Activated T-cell treated with anti-CD3 and anti-CD28 coated beads for 4 hours (primary cell): ENCODE measurements at regions not wholly inside any gene's neighbourhood (a gene's known extent, or its start where the extent isn't known, plus 50 kb on each side); places are given as distances from the start of the nearest gene placed in this dataset.

ENCODE experiments used
- DNase-seq: peaks from one replicate; pipeline ENCODE4 v3.0.0-alpha.2; 2020

DNA sequence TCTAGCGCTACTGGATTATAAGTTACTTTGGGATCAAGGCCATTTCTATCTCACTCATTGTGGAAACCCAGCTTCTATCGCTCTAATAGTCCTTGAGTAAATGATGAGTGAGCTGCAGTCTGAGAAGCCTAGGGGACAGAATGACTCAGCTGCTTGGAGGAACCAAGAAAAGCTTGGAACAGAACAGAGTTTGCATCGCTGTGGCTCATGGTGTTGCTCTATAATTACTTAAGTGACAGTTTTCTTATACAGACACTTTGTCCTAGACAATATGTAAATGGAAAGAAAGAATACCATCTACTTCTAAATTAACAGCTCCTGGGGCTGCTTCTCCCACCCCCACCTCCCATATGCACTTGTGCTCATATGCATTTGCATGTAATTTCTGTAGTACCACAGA, 156.9 kb downstream of the SLIT2 start:
- DNase-seq, result no peak

DNA sequence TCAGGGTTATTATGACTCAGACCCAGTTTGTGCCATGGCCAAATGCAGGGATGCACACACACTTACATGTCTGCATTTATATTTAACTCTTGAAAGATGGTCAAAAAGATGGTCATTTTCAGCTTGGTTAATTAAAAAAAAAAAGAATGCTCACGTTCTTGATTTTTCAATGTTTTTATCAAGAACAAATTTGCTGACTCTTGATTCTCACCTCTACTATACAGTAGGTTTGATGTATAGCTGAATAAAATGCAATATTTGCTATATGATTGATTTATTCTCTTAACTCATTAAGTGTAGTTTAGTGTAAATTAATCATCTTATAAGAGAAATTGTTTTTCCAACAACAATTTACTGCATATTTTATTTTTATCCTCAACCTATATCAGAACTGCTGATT, 160.4 kb downstream of the SLIT2 start:
- DNase-seq, result no peak

DNA sequence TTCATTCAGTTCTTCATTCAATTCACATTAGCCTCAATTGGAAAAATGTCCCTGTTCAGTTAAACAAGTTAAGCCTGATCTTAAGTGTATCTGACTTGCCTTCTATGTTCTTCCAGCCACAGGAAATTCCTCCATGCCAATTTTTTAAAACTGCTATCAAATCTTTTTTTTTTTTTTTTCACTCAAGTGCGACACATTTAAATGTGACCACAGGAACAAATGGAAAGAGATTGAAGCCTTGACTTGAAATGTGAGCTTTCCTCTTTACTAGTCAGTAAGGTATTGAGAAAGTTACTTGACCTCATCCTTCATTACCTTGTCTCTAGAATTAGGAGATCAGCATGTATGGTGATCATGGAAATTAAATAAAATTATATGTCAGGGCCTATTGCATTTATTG, 165.1 kb downstream of the SLIT2 start:
- no peak for DNase-seq

DNA sequence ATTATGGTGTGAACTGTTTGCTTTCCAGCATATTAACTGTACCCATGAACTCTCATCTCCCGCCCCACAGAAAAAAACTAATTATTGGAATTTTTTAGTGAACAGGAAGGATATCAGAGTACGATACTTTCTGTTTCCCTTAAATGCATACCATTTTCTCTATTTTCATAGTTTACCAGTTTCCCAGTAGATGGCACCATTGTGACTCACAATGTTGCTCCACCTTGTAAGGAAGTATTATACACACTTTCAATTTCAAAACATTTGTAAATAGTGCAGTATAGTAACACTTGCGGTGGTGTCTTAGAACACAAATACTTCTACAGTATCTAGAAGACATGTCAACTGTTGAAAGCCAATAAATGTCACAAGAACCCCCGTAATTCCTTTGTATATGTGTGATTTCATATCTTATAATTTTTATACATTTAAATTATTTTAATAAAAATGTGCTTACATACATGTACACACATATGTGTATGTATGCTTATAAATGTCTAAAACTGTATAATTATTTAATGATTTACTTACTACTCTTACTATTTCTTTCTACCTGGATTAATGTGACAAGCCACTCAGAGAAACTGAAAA, 167.3 kb downstream of the SLIT2 start:
- no peak for DNase-seq

DNA sequence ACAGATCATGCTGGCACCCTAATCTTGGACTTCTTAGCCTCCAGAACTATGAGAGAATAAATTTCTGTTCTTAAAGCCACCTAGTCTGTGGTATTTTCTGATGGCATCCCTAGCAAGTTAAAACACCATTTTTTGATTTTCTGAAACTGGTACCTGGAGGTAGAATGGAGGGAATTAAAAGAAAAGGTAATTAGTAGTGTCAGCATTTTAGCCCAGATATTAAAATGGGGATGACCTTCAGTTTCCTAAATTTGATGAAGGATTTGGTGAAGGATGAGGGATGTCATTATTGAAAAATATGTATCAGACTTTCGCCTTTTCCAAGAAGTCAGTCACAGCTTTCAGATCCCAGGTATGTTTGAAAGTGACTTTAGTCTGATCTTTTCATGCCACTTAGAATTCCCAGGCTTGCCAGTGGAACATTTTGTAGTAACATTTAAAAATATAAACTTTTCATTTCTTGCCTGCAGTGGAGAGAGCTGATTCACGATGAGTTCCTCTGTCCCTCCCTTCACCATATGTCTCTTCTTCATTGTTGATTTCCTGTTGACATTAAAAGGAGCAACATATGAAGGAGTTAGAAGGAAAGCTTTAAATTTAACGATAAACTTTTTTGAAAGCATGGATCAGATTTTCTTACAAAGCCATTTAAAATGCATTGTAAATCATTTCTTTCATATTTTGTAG, 169.4 kb downstream of the SLIT2 start:
- DNase-seq, result no peak

DNA sequence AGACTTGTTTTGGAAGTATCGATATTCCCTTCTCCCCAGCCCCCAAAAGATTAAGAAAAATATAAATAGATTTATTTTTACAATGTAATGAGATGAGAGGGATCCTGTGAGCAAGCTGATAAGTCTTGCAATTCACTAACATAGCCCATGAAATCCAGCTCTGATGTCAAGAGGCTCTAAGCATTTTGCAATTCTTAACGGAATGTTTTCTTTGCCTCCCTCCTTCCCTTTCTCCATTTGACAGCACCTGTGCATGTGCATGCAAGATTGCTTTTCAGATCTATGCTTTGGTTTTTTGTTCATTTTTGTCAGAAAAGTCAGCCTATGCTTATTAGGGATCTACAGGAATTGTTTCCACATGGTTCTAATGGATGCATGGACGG, 169.9 kb downstream of the SLIT2 start:
- no peak for DNase-seq

DNA sequence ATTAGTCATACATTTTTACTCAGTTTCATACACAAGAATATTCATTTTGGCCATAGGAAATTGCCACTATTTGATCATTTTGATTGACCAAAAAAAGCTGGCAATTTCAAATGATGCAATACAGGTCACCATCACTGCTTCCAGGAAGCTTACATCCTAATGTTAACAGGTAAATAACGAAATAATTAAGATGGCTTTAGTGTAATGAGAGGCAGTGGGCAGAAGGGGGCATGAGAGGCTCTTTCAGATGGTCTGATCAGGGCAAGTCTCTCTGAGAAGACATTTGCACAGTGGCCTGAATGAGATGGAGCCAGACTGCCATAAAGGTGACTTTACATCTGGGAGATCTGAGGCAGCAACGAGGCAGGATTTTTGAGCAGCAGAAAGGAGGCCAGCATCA, 170.7 kb downstream of the SLIT2 start:
- DNase-seq, result peak; percentile 1

DNA sequence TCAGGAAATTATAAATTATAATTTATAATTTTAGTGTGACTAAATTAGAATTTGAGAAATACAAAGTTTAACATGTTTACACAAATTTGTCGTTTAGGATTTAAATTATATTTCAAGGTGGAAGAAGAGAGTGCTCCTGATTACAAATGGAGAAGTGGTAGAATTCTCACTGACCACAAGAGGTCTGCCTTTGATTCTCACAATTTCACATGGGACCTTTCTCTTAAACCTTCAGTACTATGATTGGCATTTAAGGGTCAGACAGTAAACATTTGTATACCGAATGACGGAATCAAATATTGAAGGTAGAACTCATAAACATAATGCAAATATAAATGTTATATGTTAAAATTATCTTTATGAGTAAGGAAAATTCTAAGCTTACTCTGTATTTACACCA, 171.7 kb downstream of the SLIT2 start:
- DNase-seq, result no peak

DNA sequence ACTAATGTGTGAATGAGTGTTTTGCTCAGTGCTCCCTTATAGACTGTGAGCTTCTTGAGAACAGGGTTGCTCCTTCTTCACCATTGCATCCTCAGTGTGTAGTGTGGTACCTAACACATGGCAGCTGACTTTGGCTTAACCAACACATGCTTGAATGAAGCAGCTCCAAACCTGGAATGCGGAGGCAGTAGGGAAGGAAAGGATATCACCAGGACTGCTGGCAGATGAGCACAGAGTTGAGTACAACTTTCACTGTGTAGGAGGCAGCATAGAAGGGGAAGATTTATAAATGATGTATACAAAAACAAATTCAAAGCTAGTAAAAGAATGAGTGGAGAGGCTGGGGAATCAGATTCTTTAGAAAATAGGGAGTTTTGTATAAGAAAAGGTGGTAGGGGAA, 174.3 kb downstream of the SLIT2 start:
- DNase-seq, result no peak

DNA sequence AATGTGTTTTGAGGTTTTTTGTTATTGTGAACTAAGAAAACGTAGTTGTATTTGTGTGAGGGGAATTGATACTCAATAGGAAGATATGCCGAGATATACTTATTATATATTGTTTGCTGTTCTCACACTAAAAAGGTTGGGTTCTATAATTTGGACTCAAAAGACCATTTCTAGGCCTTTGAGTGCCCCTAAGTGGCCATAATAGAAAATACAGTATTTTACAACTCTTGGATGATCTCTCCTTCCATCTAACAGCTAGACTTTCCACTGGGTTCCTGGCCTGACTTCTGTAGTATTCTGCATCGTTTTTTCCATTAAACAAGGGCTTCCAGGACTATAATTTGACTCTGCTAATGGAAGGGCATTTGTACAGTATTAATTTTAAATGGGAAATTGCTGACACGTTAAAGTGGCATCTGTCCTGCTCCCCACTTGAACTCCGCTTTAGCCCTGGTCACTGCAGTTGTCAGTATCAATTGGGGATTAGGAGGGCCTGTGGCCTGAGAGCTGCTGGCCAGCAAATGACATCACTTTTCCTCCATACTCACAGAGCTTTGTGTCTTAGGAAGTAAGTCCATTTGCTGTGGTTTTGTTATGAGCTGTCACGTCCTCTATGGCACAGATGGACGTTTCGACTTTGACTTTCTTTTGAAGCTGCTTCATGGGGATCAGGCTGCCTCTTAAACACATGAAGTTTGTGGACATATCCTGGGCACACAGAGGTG, 176.9 kb downstream of the SLIT2 start:
- no peak for DNase-seq

DNA sequence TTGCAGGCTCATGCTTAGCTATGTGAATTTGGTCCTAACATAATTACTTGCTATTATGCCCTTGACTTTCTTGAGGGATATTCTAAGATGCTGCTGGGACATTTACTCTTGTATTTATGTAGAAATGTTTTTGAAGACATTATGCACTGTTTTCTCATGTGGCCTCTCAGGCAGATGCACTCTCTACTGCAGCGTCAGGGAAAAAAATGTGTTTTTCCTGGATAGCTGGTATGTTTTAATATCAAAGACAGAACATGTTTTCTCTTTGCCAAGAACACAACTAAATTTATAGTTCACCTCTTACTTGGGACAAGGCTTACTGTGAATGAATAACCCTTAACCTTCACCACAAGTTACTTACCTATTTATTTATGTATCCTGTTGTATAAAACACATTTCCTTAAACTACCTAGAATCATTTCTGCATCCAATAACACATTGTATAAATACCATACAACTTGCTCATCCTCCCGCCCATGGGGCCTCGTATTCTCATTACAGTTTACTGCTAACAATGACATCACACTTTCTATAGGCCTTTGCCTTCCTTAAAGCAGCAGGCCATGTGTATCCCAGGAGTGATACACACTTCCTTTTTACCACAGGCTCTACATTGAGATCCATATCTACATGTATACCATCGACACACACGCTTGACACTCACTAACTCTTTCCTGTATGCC, 178.7 kb downstream of the SLIT2 start:
- DNase-seq, result no peak

DNA sequence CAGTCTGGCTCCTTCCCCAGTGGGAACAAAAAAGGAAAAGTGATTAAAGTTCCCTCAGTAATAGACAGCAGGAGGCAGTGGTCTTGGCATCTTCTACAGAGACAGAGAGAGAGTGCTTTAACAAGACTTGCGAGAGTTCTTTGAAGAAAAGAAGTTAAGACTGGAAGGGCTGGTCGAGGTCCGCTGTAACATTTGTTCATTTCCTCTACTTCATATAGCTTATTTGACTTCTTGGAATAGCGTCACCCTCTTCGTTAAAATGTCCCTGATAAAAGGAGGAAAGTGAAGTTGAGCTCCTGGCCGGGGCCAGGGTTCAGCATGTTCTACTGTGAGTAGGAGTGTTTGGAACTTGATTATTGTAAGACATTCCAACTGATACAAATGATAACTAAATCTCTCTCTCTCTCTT, 179.8 kb downstream of the SLIT2 start:
- no peak for DNase-seq

DNA sequence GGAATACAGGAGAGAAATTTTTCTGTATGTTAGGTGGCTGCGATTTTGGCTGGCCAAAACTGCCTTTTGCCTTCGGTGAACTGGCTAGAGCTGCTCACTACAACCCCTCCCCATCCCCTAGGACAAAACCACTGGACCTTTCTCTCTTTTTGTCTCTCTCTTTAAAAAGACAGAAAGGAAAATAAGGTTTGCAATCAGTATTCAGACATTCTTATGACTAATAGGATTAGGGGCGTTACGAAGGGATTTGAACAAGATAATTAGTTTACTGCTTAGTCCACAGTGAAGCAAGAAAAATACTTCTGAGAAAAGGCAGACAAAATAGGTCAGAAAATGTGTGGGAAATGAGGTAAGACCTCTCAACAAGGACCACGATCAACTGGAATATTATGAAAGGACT, 180.4 kb downstream of the SLIT2 start:
- DNase-seq, result no peak

DNA sequence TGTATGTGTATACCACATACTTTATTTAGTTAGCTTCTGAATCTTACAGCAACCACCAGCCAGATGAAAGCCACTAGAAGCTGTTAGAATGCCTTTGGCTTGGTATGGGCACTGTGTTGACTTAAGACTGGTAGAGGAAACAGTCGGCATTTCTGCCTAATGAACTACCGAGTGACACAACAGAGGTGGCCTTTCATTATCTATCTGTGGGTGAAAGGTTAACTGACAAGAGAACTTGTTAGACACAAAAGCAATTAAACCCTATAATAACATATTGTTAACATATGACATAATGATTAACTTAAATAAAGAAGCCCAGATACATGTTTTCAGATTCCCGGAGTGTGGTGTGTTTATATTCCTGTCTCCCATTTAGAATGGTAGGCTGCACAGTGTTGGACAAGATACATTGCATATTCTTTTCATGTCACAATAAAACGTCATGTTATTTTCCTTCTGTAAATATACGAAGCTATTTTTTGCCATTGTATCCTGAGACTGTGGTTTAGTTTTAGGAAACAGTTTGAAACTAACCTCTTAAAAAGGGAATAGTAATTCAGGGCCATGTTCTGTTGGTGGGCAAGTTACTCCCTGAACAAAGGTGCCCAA, 181.5 kb downstream of the SLIT2 start:
- DNase-seq, result no peak

DNA sequence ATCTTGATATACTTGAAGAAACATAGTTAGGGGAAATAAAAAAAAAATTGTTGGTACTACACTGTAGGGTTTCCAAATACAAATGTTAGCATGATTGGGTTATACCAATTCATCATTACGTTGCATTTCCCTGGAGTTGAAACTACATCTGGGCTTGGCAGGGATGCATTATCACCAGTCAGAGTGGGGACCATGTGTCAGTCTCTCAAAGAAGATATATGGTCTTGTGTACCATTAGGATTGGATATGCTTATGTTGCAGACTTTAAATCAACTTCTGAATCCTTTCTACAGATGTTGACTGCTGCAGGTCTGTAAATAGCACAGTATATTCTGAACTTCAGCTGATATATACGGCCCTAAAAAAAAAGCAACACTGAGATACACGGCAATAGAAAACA, 188.5 kb downstream of the SLIT2 start:
- DNase-seq, result no peak

DNA sequence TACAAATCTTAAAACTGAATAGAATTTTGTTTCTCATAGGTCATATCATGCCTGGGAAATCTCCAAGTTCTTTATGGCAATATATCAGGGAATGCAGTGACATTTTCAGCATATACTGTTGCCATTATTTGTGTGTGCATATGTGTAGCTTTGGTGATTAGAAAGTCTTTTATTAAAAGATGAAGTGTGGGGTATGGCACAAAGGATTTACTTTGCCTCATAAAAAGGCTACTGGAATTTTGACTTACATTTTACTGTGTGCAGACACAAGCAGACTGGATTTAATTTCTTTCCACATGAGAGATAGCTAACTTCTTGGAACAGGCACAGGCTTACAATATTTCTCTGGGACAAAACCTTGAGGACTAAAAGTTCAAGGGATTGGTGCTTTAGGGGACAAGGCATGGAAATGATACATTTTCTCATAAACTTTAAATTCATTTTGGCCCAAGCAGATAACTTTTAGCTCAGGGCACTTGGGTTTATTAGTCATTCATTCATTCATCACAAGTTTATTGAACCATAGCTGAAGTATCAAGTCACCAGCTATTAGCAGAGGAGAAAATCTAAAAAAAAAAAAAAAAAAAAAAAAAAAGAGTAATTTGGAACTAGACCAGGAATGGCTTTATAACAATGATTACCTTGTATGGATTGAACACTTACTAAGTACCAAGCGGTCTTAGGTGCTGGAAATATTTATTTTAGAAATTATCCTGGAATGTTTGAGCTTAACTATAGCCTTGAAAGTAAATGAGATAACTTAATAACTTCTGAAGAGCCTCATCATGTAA, 191.5 kb downstream of the SLIT2 start:
- DNase-seq, result no peak

DNA sequence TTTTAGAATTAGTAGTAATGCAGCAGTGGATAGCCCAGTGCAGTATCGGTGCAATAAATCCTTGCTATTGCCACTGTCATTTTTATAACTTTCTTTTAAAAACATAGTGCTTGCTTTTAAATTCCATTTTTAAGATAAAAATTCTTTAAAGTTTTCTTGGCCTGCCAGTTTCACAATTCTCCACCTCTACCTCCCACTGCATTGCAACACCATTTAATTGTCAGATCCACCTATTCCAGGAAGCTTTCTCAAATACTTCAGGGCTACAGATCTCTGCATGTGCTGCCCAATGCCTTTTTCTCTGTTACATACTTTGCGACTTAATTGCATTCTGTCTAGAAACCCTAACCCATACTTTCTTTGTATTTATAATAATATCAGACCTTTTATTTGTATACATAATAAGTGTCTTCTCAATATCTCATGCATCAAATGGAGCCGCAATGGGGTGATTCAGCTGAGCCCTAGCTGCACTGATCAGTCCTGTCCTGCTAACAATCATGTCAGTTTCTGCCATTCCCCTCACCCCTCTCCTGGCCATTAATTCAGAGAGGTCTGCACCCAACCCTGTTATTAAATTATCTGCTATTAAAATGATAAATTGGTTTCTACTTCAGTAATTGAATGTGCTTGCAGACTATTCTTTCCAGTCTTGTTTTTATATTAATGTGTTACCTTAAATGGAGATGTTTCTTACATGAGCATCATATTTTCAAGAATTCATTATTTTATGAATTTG, 193.1 kb downstream of the SLIT2 start:
- DNase-seq, result no peak

DNA sequence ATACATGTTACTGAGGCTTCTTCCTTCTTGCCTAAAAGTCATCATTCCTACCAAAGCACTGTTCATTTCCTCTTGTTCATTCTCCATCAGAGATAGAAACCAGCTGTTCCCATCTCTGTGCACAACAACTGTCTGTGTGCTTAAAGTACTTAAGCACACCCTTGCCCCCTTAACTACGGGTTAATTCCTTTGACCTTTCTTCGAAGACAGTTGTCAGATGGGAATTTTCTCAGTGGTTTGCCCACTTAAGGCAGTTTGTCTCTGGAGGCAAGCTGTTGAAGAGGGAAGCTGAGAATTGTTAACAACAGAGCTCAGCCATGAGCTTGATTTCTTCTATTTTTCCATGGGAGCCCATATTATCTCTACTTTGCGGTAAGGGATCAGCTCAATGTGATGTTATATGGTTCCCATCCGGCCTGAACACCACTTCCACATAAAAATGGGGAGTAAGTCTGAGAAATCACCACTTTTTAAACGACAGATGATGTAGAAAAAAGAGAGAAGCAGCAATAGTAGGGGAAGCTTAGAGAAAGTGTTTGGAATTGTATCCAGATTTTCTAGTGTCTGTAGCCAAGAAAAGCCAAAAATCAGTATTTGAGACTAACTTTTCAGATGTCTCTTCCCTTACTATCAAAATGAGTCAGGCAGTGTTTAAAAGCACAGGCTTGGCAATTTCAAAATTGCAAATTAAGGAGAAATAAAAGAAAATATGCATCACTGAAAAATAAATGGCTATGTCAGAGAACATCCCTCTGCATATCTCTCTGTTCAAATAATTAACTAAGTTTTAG, 194.4 kb downstream of the SLIT2 start:
- no peak for DNase-seq

DNA sequence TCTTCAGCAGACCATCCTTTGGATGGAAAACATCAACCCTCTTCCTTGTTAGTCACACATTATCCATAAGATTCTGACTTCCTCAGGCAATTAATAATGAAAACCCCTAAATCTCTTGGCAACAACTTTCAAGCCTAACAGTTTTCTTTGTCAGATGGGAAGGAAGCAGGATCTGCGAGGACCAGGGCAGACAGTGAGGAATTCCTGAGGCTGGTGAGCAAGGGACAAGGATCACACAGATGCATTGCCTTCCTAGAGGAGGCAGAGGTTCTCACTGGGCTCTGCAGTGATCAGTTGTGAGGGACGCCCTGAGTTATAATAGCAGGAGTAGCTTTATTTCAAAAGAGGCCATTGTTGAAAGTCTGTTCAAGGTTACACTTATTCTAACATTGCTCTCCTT, 195.4 kb downstream of the SLIT2 start:
- DNase-seq, result no peak

DNA sequence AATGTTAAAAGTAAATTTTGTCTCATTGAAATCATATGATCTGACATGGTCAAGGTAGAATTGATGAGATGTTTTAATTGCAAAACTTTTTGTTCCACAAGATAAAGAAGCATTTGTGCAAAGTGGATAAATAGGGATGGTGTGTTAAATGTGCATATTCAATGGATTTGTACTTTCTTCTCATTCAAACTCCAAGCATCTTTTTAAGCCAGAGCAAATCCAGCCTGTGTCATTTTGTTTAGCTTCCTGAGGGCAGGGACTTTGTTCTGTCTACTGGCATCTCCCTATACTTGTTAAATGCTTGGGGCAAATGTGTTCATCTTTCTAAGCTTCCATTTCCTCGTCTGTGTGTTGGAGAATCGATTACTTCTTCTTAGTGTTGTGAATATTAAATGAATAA, 200.3 kb downstream of the SLIT2 start:
- DNase-seq, result no peak

DNA sequence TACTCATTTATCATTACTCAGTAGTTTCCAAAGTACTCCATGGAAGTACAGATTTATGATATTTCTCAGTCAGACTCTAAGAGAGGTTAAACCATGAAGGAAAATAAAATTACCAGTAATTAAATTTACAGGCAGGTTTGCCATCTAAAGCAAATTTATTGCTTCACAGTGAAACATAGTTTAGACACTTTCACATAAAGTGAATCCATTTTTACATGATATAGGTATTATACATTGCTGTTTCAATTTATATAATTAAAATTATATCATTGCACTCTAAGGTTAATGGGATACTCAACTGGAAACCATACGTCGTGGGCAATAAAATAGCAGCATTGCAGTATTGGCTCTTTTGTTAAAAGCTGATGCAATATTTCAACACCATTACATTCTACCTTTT, 202.8 kb downstream of the SLIT2 start:
- DNase-seq, result no peak
